Caco-2 (cell line): ENCODE measurements at regions not wholly inside any gene's neighbourhood (a gene's known extent, or its start where the extent isn't known, plus 50 kb on each side); places are given as distances from the start of the nearest gene placed in this dataset.

Experiments
- BruUV-seq: library from RNA; stranded (reverse); fragments of 400-500 nt; replicated peaks from 2 replicates; lab custom pipeline; 2021; lab: Mats Ljungman, UMichigan
- CTCF ChIA-PET: fragments of 300-600 bp; sonication (Branson Sonifier 250); formaldehyde crosslinking; loops from one replicate; lab custom pipeline; 2022; ENCODE audit warnings: antibody characterized with exemption; lab: Charles Lee
- POLR2A ChIA-PET: fragments of 300-600 bp; sonication (Branson Sonifier 250); formaldehyde crosslinking; loops from one replicate; lab custom pipeline; 2022; ENCODE audit warnings: antibody characterized with exemption; lab: Charles Lee
- DNase-seq, 2 experiments: peaks; one replicate each; pipeline versions ENCODE4 v3.0.0 to v3.0.0-alpha.2; 2020 to 2022
- H3K27me3 ChIP-seq: replicated peaks from 2 replicates; pipeline ENCODE4 v1.6.0; 2011; ENCODE audit warnings: low read length; ENCODE audit not compliant: control insufficient read depth, insufficient read depth
- H3K36me3 ChIP-seq: 2 replicates; pipeline ENCODE4 v1.5.1; 2011; ENCODE audit warnings: low read length; ENCODE audit not compliant: control insufficient read depth, insufficient read depth
- H3K4me1 ChIP-seq: fragments of 250-450 bp; sonication (Bioruptor Pico); 2 replicates; pipeline ENCODE4 v1.5.1; 2020; ENCODE audit warnings: mild to moderate bottlenecking
- H3K4me3 ChIP-seq: 2 replicates; pipeline ENCODE4 v1.5.1; 2011; ENCODE audit warnings: low read depth, mild to moderate bottlenecking, control low read depth, low read length
- H3K9me3 ChIP-seq: fragments of 250-450 bp; sonication (Bioruptor Pico); 2 replicates; pipeline ENCODE4 v1.5.1; 2020; ENCODE audit warnings: mild to moderate bottlenecking, moderate library complexity
- H3K27ac Mint-ChIP-seq: one replicate; pipeline ENCODE4 v1.8.0; 2022; ENCODE audit warnings: mixed read lengths; ENCODE audit not compliant: unreplicated experiment
- H3K27me3 Mint-ChIP-seq: one replicate; pipeline ENCODE4 v1.8.0; 2022; ENCODE audit warnings: mixed read lengths; ENCODE audit not compliant: insufficient read depth, unreplicated experiment
- H3K36me3 Mint-ChIP-seq: one replicate; pipeline ENCODE4 v1.8.0; 2022; ENCODE audit warnings: mild to moderate bottlenecking, mixed read lengths; ENCODE audit not compliant: insufficient read depth, unreplicated experiment
- H3K4me1 Mint-ChIP-seq: one replicate; pipeline ENCODE4 v1.8.0; 2022; ENCODE audit warnings: low read depth, mixed read lengths; ENCODE audit not compliant: unreplicated experiment
- H3K4me3 Mint-ChIP-seq: one replicate; pipeline ENCODE4 v1.8.0; 2022; ENCODE audit warnings: mild to moderate bottlenecking, moderate library complexity, mixed read lengths; ENCODE audit not compliant: unreplicated experiment
- H3K9me3 Mint-ChIP-seq: one replicate; pipeline ENCODE4 v1.8.0; 2022; ENCODE audit warnings: mixed read lengths; ENCODE audit not compliant: unreplicated experiment
- intact Hi-C: fragments of 100-400 bp; cut with micrococcal nuclease; formaldehyde crosslinking; loops from one replicate; pipeline ENCODE4 v1.10.0; 2022; ENCODE audit not compliant: unreplicated experiment
- TF ChIP-seq, protein P1 (sequence below), 2 experiments: fragments of 200-600 bp in 1 of 2; IDR thresholded peaks; 1 replicate in 1 of 2; 2 replicates in 1 of 2; pipeline versions ENCODE4 v1.5.1 to v1.8.0; 2011 to 2022; ENCODE audit warnings: antibody characterized with exemption in 1 of 2, control low read depth in 1 of 2, inconsistent platforms in 1 of 2, low read depth in 1 of 2, low read length in 1 of 2, mild to moderate bottlenecking in 1 of 2, moderate library complexity in 1 of 2; ENCODE audit not compliant: insufficient read depth in 1 of 2, severe bottlenecking in 1 of 2, unreplicated experiment in 1 of 2

DNA sequence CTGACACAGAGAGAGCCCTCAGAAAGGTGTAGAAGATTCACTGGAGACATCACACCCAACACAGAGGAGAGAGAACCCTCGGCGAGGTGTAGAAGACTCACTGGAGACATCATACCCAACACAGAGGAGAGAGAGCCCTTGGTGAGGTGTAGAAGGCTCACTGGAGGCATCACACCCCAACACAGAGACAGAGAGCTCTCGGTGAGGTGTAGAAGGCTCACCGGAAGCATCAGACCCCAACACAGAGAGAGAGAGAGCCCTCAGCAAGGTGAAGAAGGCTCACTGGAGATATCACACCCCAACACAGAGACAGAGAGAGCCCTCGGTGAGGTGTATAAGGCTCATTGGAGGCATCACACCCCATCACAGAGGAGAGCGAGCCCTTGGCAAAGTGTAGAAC lies 826.5 kb downstream of the UQCRFS1 start:
- H3K9me3 Mint-ChIP-seq, result peaks cover 28% of the 10 kb centered on the region
- H3K27me3 ChIP-seq, result no peaks in the 10 kb centered on the region
- intact Hi-C loops, result no loop called here
- no peaks in the 10 kb centered on the region for H3K36me3 Mint-ChIP-seq
- ChIA-PET POLR2A (no interaction called here), CTCF (no interaction called here)
- no peak overlapping the region for H3K27ac Mint-ChIP-seq
- TF ChIP-seq, protein P1, sequence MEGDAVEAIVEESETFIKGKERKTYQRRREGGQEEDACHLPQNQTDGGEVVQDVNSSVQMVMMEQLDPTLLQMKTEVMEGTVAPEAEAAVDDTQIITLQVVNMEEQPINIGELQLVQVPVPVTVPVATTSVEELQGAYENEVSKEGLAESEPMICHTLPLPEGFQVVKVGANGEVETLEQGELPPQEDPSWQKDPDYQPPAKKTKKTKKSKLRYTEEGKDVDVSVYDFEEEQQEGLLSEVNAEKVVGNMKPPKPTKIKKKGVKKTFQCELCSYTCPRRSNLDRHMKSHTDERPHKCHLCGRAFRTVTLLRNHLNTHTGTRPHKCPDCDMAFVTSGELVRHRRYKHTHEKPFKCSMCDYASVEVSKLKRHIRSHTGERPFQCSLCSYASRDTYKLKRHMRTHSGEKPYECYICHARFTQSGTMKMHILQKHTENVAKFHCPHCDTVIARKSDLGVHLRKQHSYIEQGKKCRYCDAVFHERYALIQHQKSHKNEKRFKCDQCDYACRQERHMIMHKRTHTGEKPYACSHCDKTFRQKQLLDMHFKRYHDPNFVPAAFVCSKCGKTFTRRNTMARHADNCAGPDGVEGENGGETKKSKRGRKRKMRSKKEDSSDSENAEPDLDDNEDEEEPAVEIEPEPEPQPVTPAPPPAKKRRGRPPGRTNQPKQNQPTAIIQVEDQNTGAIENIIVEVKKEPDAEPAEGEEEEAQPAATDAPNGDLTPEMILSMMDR (IDR thresholded peaks at IDR 0.05; ENCODE audit: insufficient read depth in 1 of 2, low read depth in 1 of 2, low read length in 1 of 2, severe bottlenecking in 1 of 2, unreplicated experiment in 1 of 2), result no peak
- no peaks in the 10 kb centered on the region for H3K4me1 Mint-ChIP-seq
- H3K4me3 Mint-ChIP-seq, result no peak overlapping the region
- H3K9me3 ChIP-seq, result no peaks in the 10 kb centered on the region; the same call in 1 of the 2 replicates
- H3K4me1 ChIP-seq, result no peaks in the 10 kb centered on the region
- H3K36me3 ChIP-seq, result no peaks in the 10 kb centered on the region
- DNase-seq, result no peak
- H3K4me3 ChIP-seq, result no peak overlapping the region
- BruUV-seq, result no TSS peak
- no peaks in the 10 kb centered on the region for H3K27me3 Mint-ChIP-seq

DNA sequence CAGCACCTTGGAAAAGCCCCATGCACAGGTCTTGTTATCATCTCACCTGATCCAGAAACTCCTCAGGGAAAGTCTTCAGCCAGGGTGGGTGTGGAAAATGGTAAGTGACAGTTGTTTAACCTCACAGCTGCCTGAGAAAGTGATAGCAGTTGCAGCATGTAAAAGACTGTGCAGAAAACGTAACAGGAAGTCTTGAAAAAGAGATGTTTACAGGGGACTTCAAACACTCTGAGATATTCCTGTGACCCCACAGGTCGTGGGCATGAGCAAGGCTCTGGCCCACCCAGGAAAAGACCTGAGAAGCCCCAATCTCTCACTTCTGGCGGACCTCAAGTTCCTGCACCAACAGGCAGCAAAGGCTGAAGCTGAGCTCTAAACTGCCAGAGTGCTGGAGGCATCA lies 826.9 kb downstream of the UQCRFS1 start:
- Histone ChIP-seq H3K9me3 (no peaks in the 10 kb centered on the region; the same call in 1 of the 2 replicates), H3K27me3 (no peaks in the 10 kb centered on the region), H3K4me3 (no peak overlapping the region), H3K36me3 (no peaks in the 10 kb centered on the region), H3K4me1 (no peaks in the 10 kb centered on the region)
- TF ChIP-seq, protein P1 (IDR thresholded peaks at IDR 0.05; ENCODE audit: insufficient read depth in 1 of 2, low read depth in 1 of 2, low read length in 1 of 2, severe bottlenecking in 1 of 2, unreplicated experiment in 1 of 2), result no peak
- no peaks in the 10 kb centered on the region for H3K4me1 Mint-ChIP-seq
- ChIA-PET CTCF (no interaction called here), POLR2A (no interaction called here)
- H3K36me3 Mint-ChIP-seq, result no peaks in the 10 kb centered on the region
- H3K27ac Mint-ChIP-seq, result no peak overlapping the region
- peaks cover 24% of the 10 kb centered on the region for H3K9me3 Mint-ChIP-seq
- H3K4me3 Mint-ChIP-seq, result no peak overlapping the region
- H3K27me3 Mint-ChIP-seq, result no peaks in the 10 kb centered on the region
- no TSS peak for BruUV-seq
- intact Hi-C loops, result no loop called here
- DNase-seq, result no peak

DNA sequence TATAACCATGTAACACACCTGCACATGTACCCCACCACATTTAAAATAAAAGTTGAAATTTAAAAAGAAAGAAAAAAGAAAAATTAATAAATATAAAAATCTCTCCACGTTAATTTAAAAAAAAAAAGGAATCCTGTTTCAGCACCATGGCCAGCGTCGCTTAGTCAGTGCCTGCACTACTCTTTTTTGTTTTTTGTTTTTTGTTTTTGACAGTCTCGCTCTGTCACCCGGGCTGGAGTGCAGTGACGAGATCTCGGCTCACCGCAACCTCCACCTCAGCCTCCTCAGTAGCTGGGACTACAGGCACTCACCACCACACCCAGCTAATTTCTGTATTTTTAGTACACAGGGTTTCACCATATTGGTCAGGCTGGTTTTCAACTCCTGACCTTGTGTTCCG lies 835.9 kb downstream of the UQCRFS1 start:
- no peaks in the 10 kb centered on the region for H3K4me1 ChIP-seq
- no TSS peak for BruUV-seq

More for the DNA sequence above, 835.9 kb downstream of the UQCRFS1 start:
- Mint-ChIP-seq H3K4me3 (no peak overlapping the region), H3K36me3 (no peaks in the 10 kb centered on the region), H3K27me3 (no peaks in the 10 kb centered on the region), H3K4me1 (no peaks in the 10 kb centered on the region), H3K9me3 (no peaks in the 10 kb centered on the region), H3K27ac (no peak overlapping the region)
- intact Hi-C loops, result no loop called here
- Histone ChIP-seq H3K27me3 (no peaks in the 10 kb centered on the region), H3K4me3 (no peak overlapping the region), H3K9me3 (no peaks in the 10 kb centered on the region), H3K36me3 (no peaks in the 10 kb centered on the region)
- peak in 1 of 2 experiments; percentile 8 for DNase-seq
- TF ChIP-seq, protein P1 (IDR thresholded peaks at IDR 0.05; ENCODE audit: insufficient read depth in 1 of 2, low read depth in 1 of 2, low read length in 1 of 2, severe bottlenecking in 1 of 2, unreplicated experiment in 1 of 2), result no peak
- ChIA-PET CTCF (no interaction called here), POLR2A (no interaction called here)
